SK-N-SH (cell line): ENCODE measurements at regions not wholly inside any gene's neighbourhood (a gene's known extent, or its start where the extent isn't known, plus 50 kb on each side); places are given as distances from the start of the nearest gene placed in this dataset.

ENCODE experiments used
- EP300 ChIP-seq, 2 experiments: IDR thresholded peaks; 2 replicates each; pipeline versions ENCODE4 v1.4.0 to v1.6.1; 2012; ENCODE audit warnings: borderline replicate concordance in 1 of 2, low read depth in 1 of 2, low read length in 1 of 2
- MEF2A ChIP-seq: IDR thresholded peaks from 2 replicates; pipeline ENCODE4 v1.4.0; 2012; ENCODE audit warnings: low read depth, borderline replicate concordance
- MXI1 ChIP-seq: IDR thresholded peaks from 2 replicates; pipeline ENCODE4 v1.6.1; 2012; ENCODE audit warnings: mild to moderate bottlenecking, low read depth, low read length, improper control_type of control experiment
- POLR2AphosphoS5 ChIP-seq: IDR thresholded peaks from 2 replicates; pipeline ENCODE4 v1.6.1; 2012; ENCODE audit warnings: low read depth, low read length
- TF ChIP-seq, protein P1 (sequence below): fragments of 200-600 bp; sonication (generic); IDR thresholded peaks from 2 replicates; pipeline ENCODE4 v1.6.1; 2017; ENCODE audit warnings: antibody characterized with exemption, mild to moderate bottlenecking, moderate library complexity
- TF ChIP-seq, protein P2 (sequence below): IDR thresholded peaks from 2 replicates; pipeline ENCODE4; 2012
- TF ChIP-seq, protein P3 (sequence below): fragments of 150-350 bp; IDR thresholded peaks from 2 replicates; pipeline ENCODE4 v1.6.1; 2017; ENCODE audit warnings: antibody characterized with exemption, low read length, low read depth, borderline replicate concordance

DNA sequence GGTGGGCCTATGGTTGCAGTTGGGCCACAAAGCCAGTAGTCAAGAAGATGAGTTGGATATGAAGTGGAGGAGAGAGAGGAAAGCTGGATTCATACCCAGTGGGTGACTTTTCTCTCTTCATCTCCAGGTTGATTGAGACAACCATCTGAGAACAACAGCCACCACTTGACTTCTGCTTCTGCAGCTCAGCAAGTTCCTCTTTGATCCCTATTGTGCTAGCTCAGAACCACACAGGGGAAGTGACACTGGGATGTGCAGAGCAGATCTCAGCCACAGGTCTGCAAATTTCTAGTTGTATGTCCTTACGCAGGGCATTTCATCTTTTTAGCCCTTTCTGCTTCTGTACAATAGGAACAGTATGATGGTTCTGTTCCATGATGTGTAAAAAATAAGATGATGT lies 459.2 kb upstream of the ARRDC4 start:
- TF ChIP-seq, protein P1, sequence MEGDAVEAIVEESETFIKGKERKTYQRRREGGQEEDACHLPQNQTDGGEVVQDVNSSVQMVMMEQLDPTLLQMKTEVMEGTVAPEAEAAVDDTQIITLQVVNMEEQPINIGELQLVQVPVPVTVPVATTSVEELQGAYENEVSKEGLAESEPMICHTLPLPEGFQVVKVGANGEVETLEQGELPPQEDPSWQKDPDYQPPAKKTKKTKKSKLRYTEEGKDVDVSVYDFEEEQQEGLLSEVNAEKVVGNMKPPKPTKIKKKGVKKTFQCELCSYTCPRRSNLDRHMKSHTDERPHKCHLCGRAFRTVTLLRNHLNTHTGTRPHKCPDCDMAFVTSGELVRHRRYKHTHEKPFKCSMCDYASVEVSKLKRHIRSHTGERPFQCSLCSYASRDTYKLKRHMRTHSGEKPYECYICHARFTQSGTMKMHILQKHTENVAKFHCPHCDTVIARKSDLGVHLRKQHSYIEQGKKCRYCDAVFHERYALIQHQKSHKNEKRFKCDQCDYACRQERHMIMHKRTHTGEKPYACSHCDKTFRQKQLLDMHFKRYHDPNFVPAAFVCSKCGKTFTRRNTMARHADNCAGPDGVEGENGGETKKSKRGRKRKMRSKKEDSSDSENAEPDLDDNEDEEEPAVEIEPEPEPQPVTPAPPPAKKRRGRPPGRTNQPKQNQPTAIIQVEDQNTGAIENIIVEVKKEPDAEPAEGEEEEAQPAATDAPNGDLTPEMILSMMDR, result no peak
- TF ChIP-seq, protein P2, sequence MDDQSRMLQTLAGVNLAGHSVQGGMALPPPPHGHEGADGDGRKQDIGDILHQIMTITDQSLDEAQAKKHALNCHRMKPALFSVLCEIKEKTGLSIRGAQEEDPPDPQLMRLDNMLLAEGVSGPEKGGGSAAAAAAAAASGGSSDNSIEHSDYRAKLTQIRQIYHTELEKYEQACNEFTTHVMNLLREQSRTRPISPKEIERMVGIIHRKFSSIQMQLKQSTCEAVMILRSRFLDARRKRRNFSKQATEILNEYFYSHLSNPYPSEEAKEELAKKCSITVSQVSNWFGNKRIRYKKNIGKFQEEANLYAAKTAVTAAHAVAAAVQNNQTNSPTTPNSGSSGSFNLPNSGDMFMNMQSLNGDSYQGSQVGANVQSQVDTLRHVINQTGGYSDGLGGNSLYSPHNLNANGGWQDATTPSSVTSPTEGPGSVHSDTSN, result no peak
- TF ChIP-seq MXI1 (no peak), MEF2A (no peak), POLR2AphosphoS5 (no peak), EP300 (IDR thresholded peaks at IDR 0.05; ENCODE audit: borderline replicate concordance in 1 of 2, low read depth in 1 of 2, low read length in 1 of 2) (no peak)
- TF ChIP-seq, protein P3, sequence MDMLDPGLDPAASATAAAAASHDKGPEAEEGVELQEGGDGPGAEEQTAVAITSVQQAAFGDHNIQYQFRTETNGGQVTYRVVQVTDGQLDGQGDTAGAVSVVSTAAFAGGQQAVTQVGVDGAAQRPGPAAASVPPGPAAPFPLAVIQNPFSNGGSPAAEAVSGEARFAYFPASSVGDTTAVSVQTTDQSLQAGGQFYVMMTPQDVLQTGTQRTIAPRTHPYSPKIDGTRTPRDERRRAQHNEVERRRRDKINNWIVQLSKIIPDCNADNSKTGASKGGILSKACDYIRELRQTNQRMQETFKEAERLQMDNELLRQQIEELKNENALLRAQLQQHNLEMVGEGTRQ, result no peak
